Fibroblast of lung (primary cell): ENCODE measurements at regions not wholly inside any gene's neighbourhood (a gene's known extent, or its start where the extent isn't known, plus 50 kb on each side); places are given as distances from the start of the nearest gene placed in this dataset.

Experiments
- EZH2 ChIP-seq: IDR thresholded peaks from 2 replicates; pipeline ENCODE4 v1.5.1; 2012; ENCODE audit warnings: low read length, control low read depth, mild to moderate bottlenecking; ENCODE audit errors: missing control alignments
- TF ChIP-seq, protein P1 (sequence below), 2 donors: IDR thresholded peaks in 1 of 2; conservative IDR thresholded peaks in 1 of 2; 1 replicate in 1 of 2; 2 replicates in 1 of 2; pipeline ENCODE4 v1.5.1; 2011 to 2012; ENCODE audit warnings: low read length in 2 of 2, control low read depth in 1 of 2, inconsistent platforms in 1 of 2, low read depth in 1 of 2, mild to moderate bottlenecking in 1 of 2

DNA sequence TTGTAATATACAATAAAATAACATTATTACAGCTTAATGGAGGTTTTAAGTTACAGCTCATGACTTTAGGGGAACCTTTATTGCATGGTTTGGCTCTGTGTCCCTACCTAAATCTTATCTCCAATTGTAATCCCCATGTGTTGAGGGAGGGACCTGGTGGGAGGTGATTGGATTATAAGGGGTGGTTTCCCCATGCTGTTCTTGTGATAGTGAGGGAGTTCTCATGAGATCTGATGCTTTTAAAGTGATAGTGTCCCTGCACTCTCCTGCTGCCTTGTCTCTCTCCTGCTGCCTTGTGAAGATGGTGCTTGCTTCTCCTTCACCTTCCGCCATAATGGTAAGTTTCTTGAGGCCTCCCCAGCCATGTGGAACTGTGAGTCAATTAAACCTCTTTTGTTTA, 132.1 kb upstream of the SYT1 start:
- TF ChIP-seq, protein P1, sequence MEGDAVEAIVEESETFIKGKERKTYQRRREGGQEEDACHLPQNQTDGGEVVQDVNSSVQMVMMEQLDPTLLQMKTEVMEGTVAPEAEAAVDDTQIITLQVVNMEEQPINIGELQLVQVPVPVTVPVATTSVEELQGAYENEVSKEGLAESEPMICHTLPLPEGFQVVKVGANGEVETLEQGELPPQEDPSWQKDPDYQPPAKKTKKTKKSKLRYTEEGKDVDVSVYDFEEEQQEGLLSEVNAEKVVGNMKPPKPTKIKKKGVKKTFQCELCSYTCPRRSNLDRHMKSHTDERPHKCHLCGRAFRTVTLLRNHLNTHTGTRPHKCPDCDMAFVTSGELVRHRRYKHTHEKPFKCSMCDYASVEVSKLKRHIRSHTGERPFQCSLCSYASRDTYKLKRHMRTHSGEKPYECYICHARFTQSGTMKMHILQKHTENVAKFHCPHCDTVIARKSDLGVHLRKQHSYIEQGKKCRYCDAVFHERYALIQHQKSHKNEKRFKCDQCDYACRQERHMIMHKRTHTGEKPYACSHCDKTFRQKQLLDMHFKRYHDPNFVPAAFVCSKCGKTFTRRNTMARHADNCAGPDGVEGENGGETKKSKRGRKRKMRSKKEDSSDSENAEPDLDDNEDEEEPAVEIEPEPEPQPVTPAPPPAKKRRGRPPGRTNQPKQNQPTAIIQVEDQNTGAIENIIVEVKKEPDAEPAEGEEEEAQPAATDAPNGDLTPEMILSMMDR (conservative IDR thresholded peaks at IDR 0.05 in 1 of 2, IDR thresholded peaks at IDR 0.05 in 1 of 2; ENCODE audit: low read depth in 1 of 2, low read length in 2 of 2): no peak
- no peak for TF ChIP-seq EZH2
